ENCODE measurements at regions not wholly inside any gene's neighbourhood (a gene's known extent, or its start where the extent isn't known, plus 50 kb on each side); places are given as distances from the start of the nearest gene placed in this dataset.

GRCh38 chr3:40827942-40828688 lies 303.4 kb downstream of the ZNF621 start:
- no peak for DNase-seq

GRCh38 chr3:40828741-40829415 lies 304.1 kb downstream of the ZNF621 start:
- DNase-seq, result no peak

GRCh38 chr3:40829876-40830275 lies 305.1 kb downstream of the ZNF621 start:
- no peak for DNase-seq

GRCh38 chr3:40837300-40837699 lies 312.5 kb downstream of the ZNF621 start:
- DNase-seq, result no peak

- DNase-seq, result no peak
These were observed 316.4 kb downstream of the ZNF621 start for GRCh38 chr3:40841131-40841530.

GRCh38 chr3:40841570-40842109 lies 316.9 kb downstream of the ZNF621 start:
- DNase-seq, result no peak

GRCh38 chr3:40842714-40843113 lies 318.0 kb downstream of the ZNF621 start:
- no peak for DNase-seq

- no peak for DNase-seq
These were observed 318.5 kb downstream of the ZNF621 start for GRCh38 chr3:40843208-40843624.

- no peak for DNase-seq
These were observed 319.2 kb downstream of the ZNF621 start for GRCh38 chr3:40843851-40844548.

- no peak for DNase-seq
These were observed 320.1 kb downstream of the ZNF621 start for GRCh38 chr3:40844896-40845295.

GRCh38 chr3:40845447-40845846 lies 320.7 kb downstream of the ZNF621 start:
- DNase-seq, result no peak

GRCh38 chr3:40845916-40846315 lies 321.2 kb downstream of the ZNF621 start:
- no peak for DNase-seq

- no peak for DNase-seq
These were observed 321.7 kb downstream of the ZNF621 start for GRCh38 chr3:40846451-40846850.

- no peak for DNase-seq
These were observed 322.8 kb downstream of the ZNF621 start for GRCh38 chr3:40847551-40847992.

GRCh38 chr3:40848421-40848820 lies 323.7 kb downstream of the ZNF621 start:
- DNase-seq, result no peak

- no peak for DNase-seq
These were observed 326.1 kb downstream of the ZNF621 start for GRCh38 chr3:40850861-40851260.

- DNase-seq, result no peak
These were observed 327.1 kb downstream of the ZNF621 start for GRCh38 chr3:40851836-40852235.

- no peak for DNase-seq
These were observed 328.0 kb downstream of the ZNF621 start for GRCh38 chr3:40852712-40853111.

GRCh38 chr3:40853474-40853873 lies 328.7 kb downstream of the ZNF621 start:
- no peak for DNase-seq

GRCh38 chr3:40855871-40856270 lies 331.1 kb downstream of the ZNF621 start:
- DNase-seq, result no peak

GRCh38 chr3:40858364-40859115 lies 333.8 kb downstream of the ZNF621 start:
- no peak for DNase-seq

- no peak for DNase-seq
These were observed 336.4 kb upstream of the CTNNB1 start for GRCh38 chr3:40862946-40863345.
